Neural crest cell (in vitro differentiated cells): ENCODE measurements at regions not wholly inside any gene's neighbourhood (a gene's known extent, or its start where the extent isn't known, plus 50 kb on each side); places are given as distances from the start of the nearest gene placed in this dataset.

Source experiments
- DNase-seq: peaks from one replicate; pipeline ENCODE4 v3.0.0; 2021; ENCODE audit warnings: low read depth, mixed read lengths, low spot score
- H3K27ac Mint-ChIP-seq: one replicate; pipeline ENCODE4 v1.8.0; 2021; ENCODE audit warnings: mild to moderate bottlenecking, mixed read lengths; ENCODE audit not compliant: unreplicated experiment
- H3K27me3 Mint-ChIP-seq: 2 replicates; pipeline ENCODE4 v1.8.0; 2021; ENCODE audit warnings: low read depth, mild to moderate bottlenecking, mixed read lengths
- H3K36me3 Mint-ChIP-seq: 2 replicates; pipeline ENCODE4 v1.8.0; 2021; ENCODE audit warnings: low read depth, mild to moderate bottlenecking, mixed read lengths
- H3K4me1 Mint-ChIP-seq: 2 replicates; pipeline ENCODE4 v1.8.0; 2021; ENCODE audit warnings: mixed read lengths
- H3K4me3 Mint-ChIP-seq: one replicate; pipeline ENCODE4 v1.8.0; 2021; ENCODE audit warnings: mild to moderate bottlenecking, mixed read lengths
- H3K9me3 Mint-ChIP-seq: 2 replicates; pipeline ENCODE4 v1.8.0; 2021; ENCODE audit warnings: mixed read lengths
- CTCF ChIP-seq: fragments of 200-600 bp; sonication (generic); conservative IDR thresholded peaks from 2 replicates; pipeline ENCODE4 v1.5.0; 2021; ENCODE audit warnings: antibody characterized with exemption, mild to moderate bottlenecking

DNA sequence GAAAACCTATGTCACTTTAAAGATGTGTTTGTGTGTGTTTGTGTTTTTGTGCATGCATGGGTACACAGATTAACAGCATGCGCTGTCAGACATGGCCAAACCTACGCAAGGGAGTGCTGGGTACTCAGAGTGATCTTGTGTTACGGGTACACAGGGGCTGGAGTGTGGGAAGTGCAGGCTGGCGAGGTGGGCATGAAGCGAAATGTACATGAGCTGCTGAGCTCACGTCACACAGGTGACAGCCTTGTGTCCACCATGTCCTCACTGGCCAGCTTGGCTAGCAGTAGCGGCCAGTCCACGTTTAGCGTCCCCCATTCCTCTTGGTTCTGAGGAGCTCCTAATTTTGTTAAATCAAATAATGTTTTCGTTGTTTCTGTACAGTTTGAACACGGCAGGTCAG is 979.7 kb upstream of the TMEM132C start:
- H3K36me3 Mint-ChIP-seq = no peaks in the 10 kb centered on the region

GRCh38 chr12:127290251-127290650 is 976.7 kb upstream of the TMEM132C start:
- no peak for DNase-seq

More for the DNA sequence above, 979.7 kb upstream of the TMEM132C start:
- no peaks in the 10 kb centered on the region for H3K4me1 Mint-ChIP-seq
- no peak for DNase-seq
- H3K27me3 Mint-ChIP-seq = peaks cover 10% of the 10 kb centered on the region
- H3K9me3 Mint-ChIP-seq = no peaks in the 10 kb centered on the region
- H3K27ac Mint-ChIP-seq = no peak overlapping the region
- H3K4me3 Mint-ChIP-seq = no peak overlapping the region
- no peak for TF ChIP-seq CTCF

GRCh38 chr12:127292736-127293135 is 974.2 kb upstream of the TMEM132C start:
- no peak overlapping the region for H3K4me3 Mint-ChIP-seq
- no peak for TF ChIP-seq CTCF
- DNase-seq = no peak
- H3K36me3 Mint-ChIP-seq = no peaks in the 10 kb centered on the region
- no peaks in the 10 kb centered on the region for H3K27me3 Mint-ChIP-seq
- H3K4me1 Mint-ChIP-seq = no peaks in the 10 kb centered on the region
- no peak overlapping the region for H3K27ac Mint-ChIP-seq
- no peaks in the 10 kb centered on the region for H3K9me3 Mint-ChIP-seq

More at GRCh38 chr12:127290251-127290650, 976.7 kb upstream of the TMEM132C start:
- no peak for TF ChIP-seq CTCF
- Mint-ChIP-seq H3K27ac (no peak overlapping the region), H3K9me3 (no peaks in the 10 kb centered on the region), H3K36me3 (no peaks in the 10 kb centered on the region), H3K27me3 (no peaks in the 10 kb centered on the region), H3K4me3 (no peak overlapping the region), H3K4me1 (no peaks in the 10 kb centered on the region)

- peak; percentile 80 for TF ChIP-seq CTCF
- Mint-ChIP-seq H3K27ac (no peak overlapping the region), H3K27me3 (no peaks in the 10 kb centered on the region), H3K36me3 (no peaks in the 10 kb centered on the region), H3K4me1 (no peaks in the 10 kb centered on the region), H3K4me3 (no peak overlapping the region), H3K9me3 (peaks cover 2% of the 10 kb centered on the region)
- peak; percentile 69 for DNase-seq
Observed at GRCh38 chr12:127293507-127294310, 973.3 kb upstream of the TMEM132C start.

- Mint-ChIP-seq H3K9me3 (peaks cover 7% of the 10 kb centered on the region), H3K27ac (no peak overlapping the region), H3K4me3 (no peak overlapping the region), H3K27me3 (no peaks in the 10 kb centered on the region), H3K36me3 (no peaks in the 10 kb centered on the region), H3K4me1 (no peaks in the 10 kb centered on the region)
- no peak for TF ChIP-seq CTCF
- no peak for DNase-seq
Observed at GRCh38 chr12:127294651-127295210, 972.2 kb upstream of the TMEM132C start.
